Stimulated activated effector memory CD8-positive, alpha-beta T cell treated with anti-CD3 and anti-CD28 coated beads, Interleukin-12 subunit alpha, Interleukin-12 subunit beta, amount 100 ng/mL, for 72 hours (primary cell): ENCODE measurements at regions not wholly inside any gene's neighbourhood (a gene's known extent, or its start where the extent isn't known, plus 50 kb on each side); places are given as distances from the start of the nearest gene placed in this dataset.

ENCODE experiments used
- ATAC-seq: fragments of 150-1000 bp; cut with Tn5 transposase; 2 replicates; pipeline ENCODE4 v1.10.0; 2021
- DNase-seq, 2 donors: peaks; one replicate each; pipeline ENCODE4 v3.0.0; 2021 to 2022; ENCODE audit warnings: low spot score in 2 of 2
- H3K27ac Mint-ChIP-seq: one replicate; pipeline ENCODE4 v1.8.0; 2022; ENCODE audit warnings: mild to moderate bottlenecking, mixed read lengths
- H3K36me3 Mint-ChIP-seq: one replicate; pipeline ENCODE4 v1.8.0; 2022; ENCODE audit warnings: mild to moderate bottlenecking, mixed read lengths
- H3K4me1 Mint-ChIP-seq: one replicate; pipeline ENCODE4 v1.8.0; 2022; ENCODE audit warnings: mixed read lengths
- H3K4me3 Mint-ChIP-seq: one replicate; pipeline ENCODE4 v1.8.0; 2022; ENCODE audit warnings: mild to moderate bottlenecking, mixed read lengths
- H3K9me3 Mint-ChIP-seq: one replicate; pipeline ENCODE4 v1.8.0; 2022; ENCODE audit warnings: mixed read lengths

DNA sequence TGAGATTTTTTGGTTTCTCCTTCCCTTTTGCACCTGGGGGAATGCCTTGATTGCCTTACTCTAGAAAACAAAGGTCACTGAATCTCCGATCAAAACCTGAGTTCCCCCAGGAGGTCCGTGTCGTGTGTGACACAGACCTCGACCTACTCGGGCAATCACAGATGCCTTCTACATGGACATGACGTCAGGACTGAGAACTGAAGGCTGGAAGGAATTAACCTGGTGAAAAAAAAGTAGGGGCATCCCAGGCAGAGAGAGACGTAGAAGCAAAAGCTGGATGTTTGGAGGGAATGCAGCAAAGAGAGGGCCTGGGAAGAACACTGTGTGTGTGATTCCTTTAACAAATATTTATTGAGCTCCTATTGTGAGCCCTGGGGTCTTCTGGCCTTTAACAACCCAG lies 178.0 kb downstream of the PRDM2 start:
- no peaks in the 10 kb centered on the region for H3K9me3 Mint-ChIP-seq
- no peaks in the 10 kb centered on the region for H3K4me1 Mint-ChIP-seq
- no peak for ATAC-seq
- DNase-seq = no peak
- no peak overlapping the region for H3K4me3 Mint-ChIP-seq
- H3K36me3 Mint-ChIP-seq = no peaks in the 10 kb centered on the region
- no peak overlapping the region for H3K27ac Mint-ChIP-seq

DNA sequence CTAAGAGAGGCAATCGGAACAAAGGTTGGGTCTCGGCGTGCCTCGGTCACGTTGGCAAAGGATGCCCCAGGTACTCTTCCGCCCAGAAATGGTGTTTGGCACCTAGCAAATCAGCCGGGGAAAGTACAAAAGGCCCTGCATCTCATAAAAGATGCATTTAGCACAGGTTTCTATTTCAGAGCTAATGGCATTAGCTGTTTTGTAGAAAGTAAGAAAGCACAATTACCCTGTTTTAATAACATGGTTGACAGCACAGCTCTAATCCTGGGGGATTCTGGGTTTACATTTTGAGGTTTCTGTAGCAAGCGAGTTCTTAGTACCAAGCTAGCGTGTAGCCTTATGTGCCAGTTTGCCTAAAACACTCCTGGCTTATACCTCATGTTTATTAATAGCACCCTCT lies 178.5 kb downstream of the PRDM2 start:
- Mint-ChIP-seq H3K4me3 (no peak overlapping the region), H3K4me1 (no peaks in the 10 kb centered on the region), H3K36me3 (no peaks in the 10 kb centered on the region), H3K27ac (no peak overlapping the region), H3K9me3 (no peaks in the 10 kb centered on the region)
- DNase-seq = no peak
- ATAC-seq = no peak

DNA sequence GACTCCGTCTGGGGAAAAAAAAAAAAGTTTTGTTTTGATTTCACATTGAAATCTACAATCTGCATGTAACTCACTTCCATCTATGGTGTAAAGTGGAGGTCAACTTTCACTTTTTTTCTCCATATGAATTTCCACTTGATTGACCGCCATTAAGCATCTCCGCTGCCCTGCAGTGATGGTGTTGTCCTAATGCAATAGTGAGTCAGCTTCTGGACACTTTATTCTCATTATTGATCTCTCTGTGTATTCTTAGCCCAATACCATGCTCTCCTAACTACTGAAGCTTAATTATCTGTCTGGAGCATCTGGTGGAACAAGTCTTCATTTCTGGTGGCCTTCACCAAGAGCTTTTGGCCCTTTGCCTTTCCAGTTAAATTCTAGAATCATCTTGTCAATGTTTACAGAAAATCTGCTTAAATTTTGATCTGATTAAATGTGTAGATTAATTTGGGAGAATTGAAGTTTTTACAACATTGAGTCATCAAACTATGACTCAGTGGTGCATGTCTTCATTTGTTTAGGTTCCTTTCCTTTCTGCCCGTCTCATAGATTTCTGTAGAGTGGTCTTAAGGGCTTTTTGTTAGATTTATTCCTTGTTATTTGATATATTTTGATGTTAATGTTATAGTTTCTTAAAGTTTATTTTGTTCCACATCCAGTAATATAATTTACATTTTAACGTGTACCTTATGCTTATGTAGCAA lies 181.5 kb downstream of the PRDM2 start:
- ATAC-seq (no peak), DNase-seq (no peak)
- H3K9me3 Mint-ChIP-seq = no peaks in the 10 kb centered on the region
- no peak overlapping the region for H3K4me3 Mint-ChIP-seq
- H3K27ac Mint-ChIP-seq = no peak overlapping the region
- no peaks in the 10 kb centered on the region for H3K36me3 Mint-ChIP-seq
- H3K4me1 Mint-ChIP-seq = no peaks in the 10 kb centered on the region

DNA sequence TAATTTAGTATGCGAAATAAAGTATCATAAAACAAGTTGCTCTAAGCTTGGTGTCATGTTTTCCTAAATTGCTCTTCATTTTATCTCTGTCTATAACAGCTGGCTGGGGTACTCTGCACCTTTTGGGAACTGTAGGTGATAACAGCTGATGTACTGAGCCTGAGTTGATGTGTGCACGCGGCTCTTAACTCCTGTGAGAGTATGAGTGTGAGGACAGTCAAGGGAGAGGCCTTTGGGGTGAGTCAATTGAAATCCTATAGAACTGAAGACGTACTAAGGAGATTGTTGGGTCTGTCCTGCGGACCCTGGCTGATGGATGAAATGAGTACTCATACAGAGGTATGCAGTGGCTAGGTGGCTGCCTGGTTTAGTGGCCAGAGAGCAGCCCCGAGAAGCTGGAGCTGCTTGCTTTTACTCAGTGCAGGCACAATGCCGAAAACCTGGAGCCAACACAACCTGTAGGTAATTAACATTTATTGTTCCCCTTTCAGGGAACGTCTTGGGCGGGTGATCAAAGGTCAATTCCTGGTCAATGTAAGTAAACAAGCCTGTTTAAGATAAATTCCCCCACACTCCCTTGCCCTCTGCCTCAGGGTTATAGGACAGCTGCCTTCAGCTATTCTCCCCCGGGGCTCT lies 188.5 kb downstream of the PRDM2 start:
- no peak overlapping the region for H3K4me3 Mint-ChIP-seq
- no peaks in the 10 kb centered on the region for H3K4me1 Mint-ChIP-seq
- no peaks in the 10 kb centered on the region for H3K9me3 Mint-ChIP-seq
- ATAC-seq (no peak), DNase-seq (no peak)
- no peaks in the 10 kb centered on the region for H3K36me3 Mint-ChIP-seq
- no peak overlapping the region for H3K27ac Mint-ChIP-seq

DNA sequence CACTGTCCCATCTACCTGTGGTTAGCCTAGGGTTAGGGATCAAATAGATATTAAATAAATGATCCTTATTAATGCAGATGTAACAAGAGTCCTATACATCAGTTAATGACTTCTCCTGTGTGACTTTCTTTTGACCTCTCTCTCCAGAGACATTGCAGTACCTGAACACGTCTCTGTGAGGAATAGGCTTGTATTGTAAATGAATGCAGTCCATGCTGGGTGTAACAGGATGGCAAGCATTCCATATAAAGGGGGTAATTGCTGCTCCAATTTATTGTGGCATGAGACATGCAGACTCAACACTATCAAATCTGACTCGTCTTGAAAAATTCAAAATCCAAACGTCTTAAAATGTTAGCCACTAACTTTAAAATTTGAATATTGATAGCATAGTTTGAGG lies 189.5 kb downstream of the PRDM2 start:
- Mint-ChIP-seq H3K27ac (no peak overlapping the region), H3K36me3 (no peaks in the 10 kb centered on the region), H3K4me1 (no peaks in the 10 kb centered on the region), H3K4me3 (no peak overlapping the region), H3K9me3 (no peaks in the 10 kb centered on the region)
- no peak for ATAC-seq
- no peak for DNase-seq

DNA sequence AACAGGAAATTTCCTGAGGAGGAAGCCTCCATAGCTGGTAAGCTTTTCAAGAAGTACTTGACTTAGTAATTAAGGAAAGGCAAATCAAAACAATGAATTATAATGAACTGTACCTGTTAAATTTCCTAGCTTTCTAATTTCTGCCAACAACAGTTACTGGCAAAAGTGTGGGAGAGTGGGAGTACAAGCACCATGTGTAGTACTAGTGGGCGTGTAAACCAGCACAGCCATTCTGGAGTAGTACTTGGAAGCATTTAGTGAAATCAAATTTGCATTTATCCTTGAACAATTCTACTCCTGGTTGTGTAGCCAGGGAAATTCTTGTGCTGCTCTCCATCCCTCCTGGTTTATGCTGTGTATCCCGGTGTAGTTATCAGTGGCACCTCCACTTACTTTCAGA lies 190.8 kb downstream of the PRDM2 start:
- ATAC-seq (no peak), DNase-seq (no peak)
- H3K27ac Mint-ChIP-seq = no peak overlapping the region
- no peaks in the 10 kb centered on the region for H3K9me3 Mint-ChIP-seq
- no peaks in the 10 kb centered on the region for H3K36me3 Mint-ChIP-seq
- no peak overlapping the region for H3K4me3 Mint-ChIP-seq
- H3K4me1 Mint-ChIP-seq = no peaks in the 10 kb centered on the region

DNA sequence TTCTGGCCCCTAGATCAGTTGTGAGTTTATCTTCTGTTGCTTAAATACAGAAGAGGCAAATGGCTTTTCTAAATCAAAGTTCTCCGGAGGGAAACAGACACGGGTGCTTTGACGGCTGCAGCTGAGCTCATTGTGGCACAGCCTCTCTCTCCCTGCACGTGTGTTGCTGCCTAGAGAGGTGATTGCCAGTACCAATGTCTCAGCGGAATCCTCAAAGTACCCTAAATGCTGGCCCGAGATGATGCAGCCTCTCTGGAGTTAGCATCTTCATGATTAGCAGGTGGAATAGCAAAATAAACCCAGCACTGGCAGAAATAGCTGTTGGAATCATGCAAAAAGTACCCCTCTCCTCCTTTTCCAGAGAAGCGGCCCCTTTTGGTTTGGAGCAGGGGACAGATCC lies 192.2 kb downstream of the PRDM2 start:
- Mint-ChIP-seq H3K27ac (no peak overlapping the region), H3K9me3 (no peaks in the 10 kb centered on the region), H3K36me3 (no peaks in the 10 kb centered on the region), H3K4me1 (no peaks in the 10 kb centered on the region), H3K4me3 (no peak overlapping the region)
- ATAC-seq (no peak), DNase-seq (no peak)

DNA sequence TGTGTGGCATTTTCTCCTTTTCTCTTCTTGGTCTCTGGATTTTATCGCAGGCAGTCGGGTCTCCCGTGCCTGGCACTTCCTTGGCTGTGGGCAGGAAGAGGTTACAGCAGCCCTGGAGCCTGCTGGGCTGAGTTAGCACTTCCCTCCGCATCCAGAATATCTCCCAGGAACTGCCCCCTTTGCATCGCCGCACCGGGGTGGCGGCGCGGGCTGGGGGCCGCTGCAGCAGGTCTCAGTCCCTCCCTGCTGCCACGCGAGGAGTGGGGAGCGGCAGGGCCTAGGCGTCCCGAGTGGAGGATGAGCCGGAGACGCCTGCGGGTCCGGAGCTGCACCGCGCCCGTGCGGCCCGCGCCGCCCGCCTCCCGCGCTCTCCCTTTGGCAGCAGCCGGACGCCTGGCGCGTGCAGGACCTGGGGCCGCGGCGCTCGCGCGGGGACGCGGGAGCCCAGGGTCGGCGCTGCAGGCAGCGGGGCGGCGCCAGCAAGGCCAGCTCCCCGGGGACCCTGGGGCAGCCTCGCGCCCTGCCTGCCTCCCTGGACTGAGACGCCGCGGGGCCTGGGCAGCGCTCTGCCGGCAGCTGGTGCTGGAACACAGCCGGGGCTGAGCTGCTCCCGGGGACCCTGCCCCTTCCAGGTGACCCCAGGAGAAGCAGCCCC lies 192.8 kb downstream of the PRDM2 start:
- no peak overlapping the region for H3K4me3 Mint-ChIP-seq
- no peaks in the 10 kb centered on the region for H3K9me3 Mint-ChIP-seq
- ATAC-seq = no peak
- no peak for DNase-seq
- no peaks in the 10 kb centered on the region for H3K36me3 Mint-ChIP-seq
- H3K27ac Mint-ChIP-seq = no peak overlapping the region
- H3K4me1 Mint-ChIP-seq = no peaks in the 10 kb centered on the region

DNA sequence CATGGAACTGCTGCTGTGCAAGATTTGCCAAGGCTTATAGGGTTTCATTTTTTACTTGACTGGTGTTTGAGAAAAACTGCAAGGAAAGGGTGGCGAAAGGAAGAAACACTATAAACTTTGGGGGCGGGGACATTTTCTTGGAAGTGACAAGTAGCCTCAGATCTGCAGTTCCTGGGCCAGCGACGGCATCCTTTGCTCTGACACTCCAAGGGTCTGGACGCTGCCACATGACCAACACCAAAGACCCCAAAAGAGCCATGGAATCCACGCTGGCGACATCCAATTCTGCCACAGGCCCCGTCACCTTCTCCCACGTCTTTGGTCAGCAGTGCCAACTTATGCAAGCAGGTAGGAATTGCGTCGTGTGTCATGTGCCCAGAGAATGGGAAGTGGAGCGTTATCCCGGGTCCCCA lies 193.4 kb downstream of the PRDM2 start:
- no peaks in the 10 kb centered on the region for H3K4me1 Mint-ChIP-seq
- ATAC-seq (no peak), DNase-seq (no peak)
- no peaks in the 10 kb centered on the region for H3K9me3 Mint-ChIP-seq
- no peaks in the 10 kb centered on the region for H3K36me3 Mint-ChIP-seq
- no peak overlapping the region for H3K27ac Mint-ChIP-seq
- no peak overlapping the region for H3K4me3 Mint-ChIP-seq

DNA sequence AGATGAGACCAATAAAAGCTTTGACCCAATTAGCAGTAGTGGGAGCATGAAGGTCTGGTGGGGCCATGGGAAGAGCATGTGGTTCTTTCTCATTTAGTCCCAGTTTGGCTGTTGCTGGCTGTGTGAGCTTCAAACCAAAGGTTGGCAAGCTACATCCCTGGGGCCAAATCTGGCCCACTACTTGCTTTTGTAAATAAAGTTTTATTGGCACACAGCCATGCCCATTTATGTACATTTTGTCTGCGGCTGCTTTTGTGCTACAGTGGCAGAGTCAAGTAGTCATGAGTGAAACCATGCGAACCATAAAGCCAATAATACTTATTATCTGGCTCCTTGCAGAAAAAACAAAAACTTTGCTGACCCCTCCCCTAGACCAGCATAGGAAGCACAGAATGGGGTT lies 196.9 kb downstream of the PRDM2 start:
- DNase-seq = no peak
- Mint-ChIP-seq H3K9me3 (no peaks in the 10 kb centered on the region), H3K4me1 (no peaks in the 10 kb centered on the region), H3K36me3 (no peaks in the 10 kb centered on the region), H3K27ac (no peak overlapping the region), H3K4me3 (no peak overlapping the region)
- no peak for ATAC-seq

DNA sequence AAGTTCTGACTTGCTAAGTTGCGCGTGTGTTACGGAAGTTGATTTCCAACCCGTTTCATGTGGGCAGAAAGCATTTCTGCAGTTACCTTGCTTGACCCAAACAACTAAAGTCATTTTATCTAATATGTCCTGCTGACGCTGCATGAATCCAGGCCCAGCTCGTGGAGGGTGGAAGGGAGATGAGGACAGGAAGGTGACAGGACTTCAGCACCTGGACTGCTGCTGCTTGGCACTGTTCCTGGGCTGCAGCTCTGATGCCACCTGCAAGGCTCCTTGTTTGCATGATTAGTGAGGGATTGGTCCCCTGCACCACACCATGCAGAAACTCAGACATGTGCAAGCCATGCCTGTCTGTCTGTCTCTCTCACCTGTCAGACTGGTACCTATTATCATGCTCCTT lies 198.4 kb downstream of the PRDM2 start:
- H3K4me1 Mint-ChIP-seq = no peaks in the 10 kb centered on the region
- no peak overlapping the region for H3K27ac Mint-ChIP-seq
- H3K4me3 Mint-ChIP-seq = no peak overlapping the region
- DNase-seq (no peak), ATAC-seq (no peak)
- no peaks in the 10 kb centered on the region for H3K9me3 Mint-ChIP-seq
- no peaks in the 10 kb centered on the region for H3K36me3 Mint-ChIP-seq

DNA sequence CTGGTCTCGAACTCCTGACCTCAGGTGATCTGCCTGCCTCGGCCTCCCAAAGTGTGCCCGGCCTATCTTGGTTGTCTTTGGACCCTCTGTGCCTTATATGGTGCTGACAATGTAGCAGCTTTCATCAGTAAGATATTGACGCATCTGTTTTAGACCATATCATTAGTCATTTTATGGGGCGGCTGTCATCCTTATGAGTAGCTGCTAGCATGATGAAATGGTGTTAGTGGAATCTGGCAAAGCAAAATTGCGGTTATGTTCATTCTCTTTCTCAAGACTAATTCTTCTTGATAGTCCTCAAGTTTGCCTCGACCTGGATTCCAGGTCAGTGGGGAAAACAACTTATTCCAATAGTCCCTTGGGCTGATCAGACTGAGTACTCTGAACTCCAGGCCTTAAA lies 199.9 kb downstream of the PRDM2 start:
- Mint-ChIP-seq H3K9me3 (no peaks in the 10 kb centered on the region), H3K27ac (no peak overlapping the region), H3K4me3 (no peak overlapping the region), H3K4me1 (no peaks in the 10 kb centered on the region), H3K36me3 (no peaks in the 10 kb centered on the region)
- ATAC-seq (no peak), DNase-seq (no peak)

DNA sequence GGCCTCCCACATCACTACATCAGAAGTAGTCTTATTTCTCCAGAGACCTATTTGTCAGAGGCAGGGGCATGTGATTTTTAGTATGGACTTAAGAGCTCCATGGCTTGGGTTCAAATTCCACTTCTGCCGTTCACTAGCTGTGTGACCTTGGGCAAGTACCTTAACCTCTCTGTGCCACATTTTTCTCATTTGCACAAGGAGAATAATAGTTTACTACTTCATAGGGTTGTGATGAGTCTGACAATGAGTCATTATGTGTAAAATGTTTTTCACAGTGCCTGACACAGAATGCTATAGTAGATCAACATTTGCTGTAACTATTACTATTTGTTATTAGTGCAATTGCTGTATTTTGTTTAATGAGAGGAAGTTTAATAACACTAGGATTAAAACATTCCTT lies 200.6 kb downstream of the PRDM2 start:
- no peaks in the 10 kb centered on the region for H3K36me3 Mint-ChIP-seq
- H3K4me1 Mint-ChIP-seq = no peaks in the 10 kb centered on the region
- no peaks in the 10 kb centered on the region for H3K9me3 Mint-ChIP-seq
- H3K4me3 Mint-ChIP-seq = no peak overlapping the region
- H3K27ac Mint-ChIP-seq = no peak overlapping the region
- no peak for DNase-seq
- no peak for ATAC-seq

DNA sequence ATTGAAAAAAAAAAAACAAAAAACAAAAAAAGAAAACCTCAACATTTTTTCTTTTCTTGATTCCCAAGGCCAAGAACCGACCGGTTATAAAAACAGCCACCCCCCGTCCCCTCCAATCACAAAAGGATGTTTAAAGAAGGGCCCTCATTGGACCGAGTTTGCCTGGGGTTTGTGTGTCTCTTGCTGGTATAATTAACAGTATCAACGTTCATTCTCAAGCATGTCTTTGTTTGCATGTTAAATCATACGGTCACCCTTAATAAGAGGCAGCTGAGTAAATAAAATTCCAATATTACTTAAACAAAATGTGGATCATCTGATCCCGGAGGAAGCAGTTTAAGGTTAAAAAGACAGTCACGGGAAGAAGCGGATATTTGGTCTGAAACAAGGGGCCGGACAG lies 201.1 kb downstream of the PRDM2 start:
- no peak overlapping the region for H3K27ac Mint-ChIP-seq
- no peak for ATAC-seq
- H3K9me3 Mint-ChIP-seq = no peaks in the 10 kb centered on the region
- no peak for DNase-seq
- no peaks in the 10 kb centered on the region for H3K36me3 Mint-ChIP-seq
- H3K4me3 Mint-ChIP-seq = no peak overlapping the region
- H3K4me1 Mint-ChIP-seq = no peaks in the 10 kb centered on the region

DNA sequence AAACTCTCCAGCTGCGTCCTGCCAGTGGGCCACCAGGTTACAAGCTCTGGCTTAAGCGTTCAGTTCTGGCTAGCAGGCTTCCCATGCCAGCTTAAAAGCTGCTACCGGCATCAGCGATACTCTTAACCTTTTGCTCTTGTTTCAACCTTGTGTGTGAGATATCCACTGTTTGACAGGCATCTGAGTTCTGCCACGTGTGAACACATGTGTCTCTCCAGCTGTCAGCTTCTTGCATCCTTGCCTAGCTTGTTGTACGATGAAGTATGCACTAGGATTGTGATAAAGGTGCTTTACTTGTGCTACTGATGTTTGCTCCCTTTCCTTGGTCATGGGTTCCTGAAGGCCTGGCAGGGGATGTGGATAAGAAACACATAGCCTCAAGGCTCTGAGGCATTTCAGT lies 201.6 kb downstream of the PRDM2 start:
- H3K4me1 Mint-ChIP-seq = no peaks in the 10 kb centered on the region
- H3K9me3 Mint-ChIP-seq = no peaks in the 10 kb centered on the region
- ATAC-seq = no peak
- H3K4me3 Mint-ChIP-seq = no peak overlapping the region
- no peaks in the 10 kb centered on the region for H3K36me3 Mint-ChIP-seq
- H3K27ac Mint-ChIP-seq = no peak overlapping the region
- DNase-seq = no peak

DNA sequence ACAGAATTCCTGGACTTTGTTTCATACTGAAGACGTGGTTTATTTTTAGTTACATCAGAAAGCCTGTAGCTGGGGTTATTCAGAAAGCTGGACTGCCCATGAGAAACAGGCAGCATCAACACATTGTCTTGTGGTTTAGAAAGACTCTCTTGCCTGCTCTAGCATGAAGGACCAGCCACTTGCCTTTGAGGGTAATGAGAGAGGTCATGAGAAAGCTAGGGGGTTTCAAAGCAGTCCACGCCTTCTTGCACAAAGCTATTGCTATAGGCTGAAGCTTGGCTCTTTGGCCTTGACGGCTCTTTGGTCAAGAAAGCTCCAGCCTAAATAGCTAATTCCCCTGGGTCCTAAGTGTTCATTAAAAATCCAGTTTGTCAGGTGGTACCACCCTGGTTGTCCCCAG lies 208.1 kb downstream of the PRDM2 start:
- Mint-ChIP-seq H3K9me3 (no peaks in the 10 kb centered on the region), H3K4me1 (no peaks in the 10 kb centered on the region), H3K27ac (no peak overlapping the region), H3K4me3 (no peak overlapping the region), H3K36me3 (no peaks in the 10 kb centered on the region)
- ATAC-seq (no peak), DNase-seq (no peak)
